Mononuclear cell (primary cell): ENCODE measurements at regions not wholly inside any gene's neighbourhood (a gene's known extent, or its start where the extent isn't known, plus 50 kb on each side); places are given as distances from the start of the nearest gene placed in this dataset.

Experiments
- H3K27me3 ChIP-seq: 2 replicates; pipeline ENCODE4 v1.6.0; 2011; ENCODE audit warnings: low read length, control low read depth; ENCODE audit not compliant: insufficient read depth
- H3K4me1 ChIP-seq: 2 replicates; pipeline ENCODE4 v1.5.1; 2011; ENCODE audit warnings: mild to moderate bottlenecking, low read length, control low read depth; ENCODE audit not compliant: insufficient read depth
- H3K4me3 ChIP-seq: 2 replicates; pipeline ENCODE4 v1.5.1; 2011; ENCODE audit warnings: mild to moderate bottlenecking, low read length, moderate library complexity
- H3K9me3 ChIP-seq: 2 replicates; pipeline ENCODE4 v1.5.1; 2011; ENCODE audit warnings: low read depth, mild to moderate bottlenecking, control low read depth, low read length

DNA sequence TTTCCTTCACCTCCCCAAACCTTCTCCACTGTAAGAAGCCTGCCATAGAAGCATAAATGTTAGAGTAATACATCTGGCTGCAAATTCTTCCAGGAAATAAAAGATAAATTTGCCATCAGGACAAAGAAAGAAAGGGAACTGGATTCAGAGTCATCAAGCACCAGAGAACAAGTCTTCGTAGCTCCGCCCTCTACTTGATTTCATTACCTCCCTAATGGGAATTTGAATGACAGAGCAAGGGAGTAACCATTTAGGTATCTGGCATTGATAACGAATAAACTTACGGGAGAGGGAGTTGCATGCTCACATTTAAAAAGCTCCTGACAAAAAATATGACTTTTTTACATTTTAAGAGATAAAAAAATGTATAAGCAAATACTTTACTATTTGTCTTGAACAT, 263.4 kb downstream of the NEBL start:
- H3K27me3 ChIP-seq: no peaks in the 10 kb centered on the region
- H3K4me3 ChIP-seq: no peak overlapping the region
- no peaks in the 10 kb centered on the region for H3K9me3 ChIP-seq
- H3K4me1 ChIP-seq: no peaks in the 10 kb centered on the region

- H3K4me1 ChIP-seq: no peaks in the 10 kb centered on the region
- H3K9me3 ChIP-seq: no peaks in the 10 kb centered on the region
- no peak overlapping the region for H3K4me3 ChIP-seq
- H3K27me3 ChIP-seq: no peaks in the 10 kb centered on the region
Observed at GRCh38 chr10:20632696-20633095, 264.4 kb downstream of the NEBL start.

DNA sequence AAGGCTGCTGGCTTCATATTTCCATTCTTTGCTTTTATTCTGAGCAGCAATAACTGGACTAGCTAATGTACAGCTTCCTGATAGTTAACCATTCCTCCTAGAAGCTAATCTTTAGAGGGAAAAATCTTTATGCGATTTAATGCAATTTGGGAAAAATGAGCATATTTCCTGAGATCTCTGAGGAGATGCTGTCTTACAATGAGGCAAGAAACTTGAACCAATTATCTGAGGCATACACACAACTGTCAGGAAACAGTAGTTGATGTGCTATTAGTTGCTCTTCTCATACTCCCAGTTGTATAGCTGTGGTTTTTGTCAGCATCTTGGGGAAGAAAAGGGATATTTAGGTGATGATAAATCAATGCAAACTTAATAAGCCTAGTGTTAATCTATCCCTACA, 265.9 kb downstream of the NEBL start:
- Histone ChIP-seq H3K4me1 (no peaks in the 10 kb centered on the region), H3K27me3 (no peaks in the 10 kb centered on the region), H3K4me3 (no peak overlapping the region), H3K9me3 (no peaks in the 10 kb centered on the region)

GRCh38 chr10:20630092-20630643, 266.9 kb downstream of the NEBL start:
- H3K9me3 ChIP-seq: no peaks in the 10 kb centered on the region
- H3K27me3 ChIP-seq: no peaks in the 10 kb centered on the region
- H3K4me3 ChIP-seq: no peak overlapping the region
- H3K4me1 ChIP-seq: no peaks in the 10 kb centered on the region

DNA sequence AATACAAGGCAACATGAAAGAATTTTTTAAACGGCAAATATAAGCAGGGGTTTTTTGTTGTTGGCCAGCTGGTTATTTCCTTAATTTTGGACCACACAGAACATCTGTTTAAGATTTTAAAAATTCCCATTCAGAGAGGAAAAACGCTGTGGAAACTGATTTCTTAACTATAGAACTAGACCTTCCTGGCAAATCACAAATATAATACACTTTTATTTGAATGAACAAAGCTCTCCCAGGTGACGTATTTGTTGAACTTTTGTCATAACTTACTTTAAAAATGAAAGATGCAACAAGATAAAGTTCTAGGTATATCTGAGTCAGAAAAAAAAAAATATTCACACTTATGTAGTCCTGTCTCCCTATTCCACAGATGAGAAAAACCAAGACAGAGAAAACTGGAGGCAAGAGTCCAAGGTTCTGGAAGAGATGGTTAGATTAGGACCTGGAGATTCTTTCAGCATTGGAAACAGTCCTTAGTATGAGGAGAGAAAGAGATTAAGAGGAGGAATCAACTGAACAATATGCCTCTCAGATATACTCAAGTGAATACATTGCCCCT, 269.1 kb downstream of the NEBL start:
- Histone ChIP-seq H3K27me3 (no peaks in the 10 kb centered on the region), H3K4me3 (no peak overlapping the region)

GRCh38 chr10:20627087-20627486, 270.0 kb downstream of the NEBL start:
- Histone ChIP-seq H3K9me3 (no peaks in the 10 kb centered on the region), H3K27me3 (no peaks in the 10 kb centered on the region), H3K4me1 (no peaks in the 10 kb centered on the region), H3K4me3 (no peak overlapping the region)

More for the DNA sequence above, 269.1 kb downstream of the NEBL start:
- Histone ChIP-seq H3K4me1 (no peaks in the 10 kb centered on the region), H3K9me3 (no peaks in the 10 kb centered on the region)

GRCh38 chr10:20625868-20626267, 271.2 kb downstream of the NEBL start:
- Histone ChIP-seq H3K4me3 (no peak overlapping the region), H3K27me3 (no peaks in the 10 kb centered on the region), H3K9me3 (no peaks in the 10 kb centered on the region), H3K4me1 (no peaks in the 10 kb centered on the region)

DNA sequence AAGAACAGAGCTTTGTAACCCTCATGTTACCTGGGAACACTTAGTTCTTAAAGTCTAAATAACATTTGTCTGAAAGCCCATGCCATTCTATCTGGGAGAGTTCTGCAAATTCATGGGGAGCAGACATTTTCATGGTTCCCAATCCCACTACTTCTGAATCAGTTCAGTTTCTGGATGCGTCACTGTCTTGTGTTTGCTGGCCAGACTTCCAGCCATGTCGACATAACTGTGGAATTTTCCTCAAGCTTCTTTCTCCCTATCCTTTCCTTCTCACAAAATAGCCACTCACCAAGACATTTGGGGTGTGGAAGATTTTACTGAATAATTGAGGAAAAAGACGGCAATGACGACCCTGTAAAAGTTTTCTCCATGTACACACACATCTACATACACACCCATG, 272.5 kb downstream of the NEBL start:
- H3K27me3 ChIP-seq: no peaks in the 10 kb centered on the region
- no peaks in the 10 kb centered on the region for H3K4me1 ChIP-seq
- no peaks in the 10 kb centered on the region for H3K9me3 ChIP-seq
- H3K4me3 ChIP-seq: no peak overlapping the region

GRCh38 chr10:20623546-20623945, 273.6 kb downstream of the NEBL start:
- Histone ChIP-seq H3K4me1 (no peaks in the 10 kb centered on the region), H3K27me3 (no peaks in the 10 kb centered on the region), H3K9me3 (no peaks in the 10 kb centered on the region), H3K4me3 (no peak overlapping the region)

DNA sequence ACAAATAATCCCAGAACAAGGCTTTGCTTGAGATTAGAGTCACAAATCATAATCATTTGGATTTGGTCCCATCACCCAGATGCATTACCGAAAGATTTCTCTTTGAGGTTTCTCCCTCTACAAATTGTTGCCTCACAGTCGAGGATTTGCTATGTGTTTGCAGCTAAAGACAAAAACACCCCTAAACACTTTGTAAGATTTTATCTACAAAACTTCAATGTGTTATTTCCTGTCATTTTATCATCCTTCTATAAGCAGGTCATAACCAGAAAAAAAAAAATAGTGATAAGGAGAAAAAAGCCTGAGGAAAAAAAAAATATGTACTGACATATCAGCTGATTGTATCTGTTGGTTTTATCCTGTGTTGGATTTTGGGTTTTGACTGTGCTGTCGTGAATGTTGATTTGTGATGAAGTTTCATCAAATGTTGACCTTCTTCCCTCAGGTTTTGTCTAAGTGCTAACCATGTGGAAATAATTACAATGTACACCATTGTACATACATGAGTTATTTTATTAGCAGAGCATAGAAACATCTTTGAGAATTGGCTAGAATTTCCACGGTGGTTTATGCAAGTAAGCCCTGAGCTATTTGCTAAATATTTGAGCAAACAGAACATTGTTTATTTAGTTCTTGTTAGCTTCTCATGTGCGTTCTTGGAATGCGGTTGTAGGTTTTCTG, 274.4 kb downstream of the NEBL start:
- Histone ChIP-seq H3K9me3 (no peaks in the 10 kb centered on the region), H3K4me1 (peaks cover 3% of the 10 kb centered on the region), H3K27me3 (no peaks in the 10 kb centered on the region), H3K4me3 (no peak overlapping the region)

DNA sequence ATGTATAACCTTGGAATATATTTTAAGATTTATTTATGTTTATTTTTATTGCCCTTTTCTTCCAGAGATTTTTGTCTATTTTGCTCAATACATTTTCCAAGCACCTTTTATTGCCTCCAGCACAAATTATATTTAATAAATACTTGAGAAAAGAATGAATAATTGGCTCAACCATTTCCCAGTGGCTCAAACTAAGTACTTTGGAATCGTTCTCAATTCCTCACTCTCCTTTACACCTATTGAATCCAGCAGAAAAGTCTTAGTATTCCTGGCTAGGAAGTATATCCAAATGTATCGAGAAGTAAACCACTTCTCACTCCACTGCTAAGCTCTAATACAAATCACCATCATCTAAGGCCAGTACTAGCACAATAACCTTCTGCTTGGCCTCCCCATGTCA, 276.1 kb downstream of the NEBL start:
- Histone ChIP-seq H3K27me3 (no peaks in the 10 kb centered on the region), H3K4me1 (peaks cover 17% of the 10 kb centered on the region), H3K4me3 (no peak overlapping the region), H3K9me3 (no peaks in the 10 kb centered on the region)

DNA sequence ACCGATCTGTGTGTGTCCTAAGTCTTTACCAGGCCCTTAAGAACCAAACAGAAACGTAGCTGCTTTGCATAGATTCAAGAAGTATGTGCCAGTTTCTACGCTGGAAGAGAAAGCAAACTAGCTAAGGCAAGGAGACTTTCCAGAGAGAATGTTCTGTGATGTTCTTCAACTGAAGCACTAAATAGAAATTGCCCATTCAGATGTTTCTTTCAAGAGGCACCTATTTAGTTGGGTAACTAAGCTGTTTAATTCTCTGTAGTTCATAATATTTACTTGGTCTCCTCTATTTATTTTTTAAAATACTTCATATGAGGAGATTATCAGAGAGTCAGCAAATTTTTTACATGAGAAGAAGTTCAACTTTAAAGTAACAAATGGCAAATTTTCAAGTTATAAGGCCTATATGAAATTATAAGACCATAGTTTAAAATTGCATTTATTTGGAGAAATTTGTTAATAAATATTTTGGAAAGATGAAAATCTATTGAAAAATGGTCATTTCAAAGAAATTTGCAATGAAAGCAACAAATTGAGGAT, 279.0 kb downstream of the NEBL start:
- H3K4me1 ChIP-seq: peaks cover 17% of the 10 kb centered on the region
- no peaks in the 10 kb centered on the region for H3K9me3 ChIP-seq
- H3K27me3 ChIP-seq: no peaks in the 10 kb centered on the region
- no peak overlapping the region for H3K4me3 ChIP-seq

DNA sequence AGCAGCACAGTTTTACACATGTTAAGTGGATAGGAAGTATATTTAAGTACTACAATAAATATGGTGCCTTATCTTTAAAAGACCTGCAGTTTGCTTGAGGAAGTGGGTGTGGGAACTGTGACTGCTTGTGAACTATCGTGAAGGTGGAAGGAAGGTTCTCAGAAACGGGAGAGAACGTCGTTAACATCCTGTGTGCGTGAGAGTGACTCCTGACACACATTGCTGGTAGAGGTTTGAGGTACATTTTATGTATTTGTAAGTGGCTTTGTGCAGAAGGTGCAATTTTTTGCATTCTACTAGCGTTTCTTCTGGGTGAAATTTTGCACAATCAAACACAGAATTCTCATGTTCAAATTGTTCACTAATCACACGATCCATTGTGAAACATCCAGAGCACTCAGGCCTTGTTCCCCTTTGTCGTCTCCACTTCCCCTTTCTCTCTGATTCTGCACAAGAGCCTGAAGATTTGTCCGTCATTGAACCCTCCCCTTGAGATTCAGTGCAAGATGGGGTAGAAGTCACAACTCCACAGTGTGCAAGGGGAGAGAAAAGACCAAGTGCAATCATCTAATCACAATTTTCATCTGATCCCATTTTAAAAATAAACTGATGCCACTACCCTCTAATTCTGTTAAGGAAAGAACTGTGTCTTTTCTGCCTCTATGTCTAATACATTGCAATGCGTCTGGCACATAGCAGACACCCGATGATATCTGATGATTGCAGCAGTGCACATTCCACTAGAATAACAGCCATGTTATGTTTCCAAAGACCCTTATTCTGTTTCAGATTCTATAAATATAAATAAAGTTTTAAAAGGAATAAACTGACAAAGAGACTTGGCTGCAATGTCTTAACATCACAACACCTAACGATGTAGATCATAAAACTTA, 279.9 kb downstream of the NEBL start:
- Histone ChIP-seq H3K4me3 (peak overlapping the region; percentile 4), H3K9me3 (no peaks in the 10 kb centered on the region), H3K4me1 (peaks cover 17% of the 10 kb centered on the region), H3K27me3 (no peaks in the 10 kb centered on the region)

GRCh38 chr10:20616056-20616671, 280.9 kb downstream of the NEBL start:
- Histone ChIP-seq H3K9me3 (no peaks in the 10 kb centered on the region), H3K4me1 (peaks cover 17% of the 10 kb centered on the region), H3K4me3 (no peak overlapping the region), H3K27me3 (no peaks in the 10 kb centered on the region)

GRCh38 chr10:20615395-20615794, 281.7 kb downstream of the NEBL start:
- Histone ChIP-seq H3K27me3 (no peaks in the 10 kb centered on the region), H3K4me3 (no peak overlapping the region), H3K4me1 (peaks cover 17% of the 10 kb centered on the region)

More at GRCh38 chr10:20615395-20615794, 281.7 kb downstream of the NEBL start:
- H3K9me3 ChIP-seq: no peaks in the 10 kb centered on the region
